ENCODE measurements at regions not wholly inside any gene's neighbourhood (a gene's known extent, or its start where the extent isn't known, plus 50 kb on each side); places are given as distances from the start of the nearest gene placed in this dataset.
"Not testable (repeated sequence)": the region's sequence is repeated elsewhere in the genome, so short reads cannot be mapped to it uniquely, and the experiment has no call there.

GRCh38 chr10:9449530-9449929, 1395.0 kb downstream of the GATA3 start:
- Histone ChIP-seq H4K20me1 (ENCODE audit: insufficient read depth) (no peaks in the 10 kb centered on the region), H2AFZ (no peak overlapping the region), H3K79me2 (ENCODE audit: insufficient read depth) (no peaks in the 10 kb centered on the region), H3K27me3 (replicated peaks; ENCODE audit: insufficient read depth) (no peaks in the 10 kb centered on the region), H3K9ac (no peak overlapping the region), H3K27ac (no peak overlapping the region), H3K4me3 (no peak overlapping the region), H3K4me1 (ENCODE audit: insufficient read depth) (no peaks in the 10 kb centered on the region), H3K36me3 (ENCODE audit: low read depth) (no peaks in the 10 kb centered on the region), H3F3A (ENCODE audit: insufficient read depth) (no peaks in the 10 kb centered on the region), H3K9me3 (ENCODE audit: low read depth) (no peaks in the 10 kb centered on the region), H3K4me2 (ENCODE audit: unreplicated experiment) (no peak overlapping the region), H3K9me2 (ENCODE audit: insufficient read depth) (no peaks in the 10 kb centered on the region)
- TF ChIP-seq EZH2phosphoT487 (IDR thresholded peaks at IDR 0.05; ENCODE audit: insufficient read depth, low read depth) (no peak), EZH2 (IDR thresholded peaks at IDR 0.05; ENCODE audit: insufficient read depth, poor library complexity, severe bottlenecking) (no peak)
- 12 to 13% methylated on average over 2 of the region's 2 CpGs for WGBS, 2 experiments (ENCODE audit: low coverage in 1 of 2, low lambda C conversion rate in 2 of 2, missing lambda C conversion rate in 2 of 2)
- DNase-seq: no peak
- in situ Hi-C loops (cut with MboI): no loop called here

GRCh38 chr10:9450801-9451200, 1396.3 kb downstream of the GATA3 start:
- no peaks in the 10 kb centered on the region for H3K4me1 ChIP-seq (ENCODE audit: insufficient read depth)
- H3K9me2 ChIP-seq (ENCODE audit: insufficient read depth): no peaks in the 10 kb centered on the region
- H3K9me3 ChIP-seq (ENCODE audit: low read depth): no peaks in the 10 kb centered on the region
- no peaks in the 10 kb centered on the region for H3K36me3 ChIP-seq (ENCODE audit: low read depth)
- no peak overlapping the region for H3K27ac ChIP-seq
- DNase-seq: no peak
- no peak overlapping the region for H3K4me3 ChIP-seq
- no peak overlapping the region for H2AFZ ChIP-seq
- H3K27me3 ChIP-seq (replicated peaks; ENCODE audit: insufficient read depth): no peaks in the 10 kb centered on the region
- TF ChIP-seq EZH2phosphoT487 (IDR thresholded peaks at IDR 0.05; ENCODE audit: insufficient read depth, low read depth) (no peak), EZH2 (IDR thresholded peaks at IDR 0.05; ENCODE audit: insufficient read depth, poor library complexity, severe bottlenecking) (no peak)
- no peaks in the 10 kb centered on the region for H3K79me2 ChIP-seq (ENCODE audit: insufficient read depth)
- H4K20me1 ChIP-seq (ENCODE audit: insufficient read depth): no peaks in the 10 kb centered on the region
- 2 to 3% methylated on average over 2 of the region's 2 CpGs for WGBS, 2 experiments (ENCODE audit: low coverage in 1 of 2, low lambda C conversion rate in 2 of 2, missing lambda C conversion rate in 2 of 2)
- in situ Hi-C loops (cut with MboI): no loop called here
- H3K9ac ChIP-seq: no peak overlapping the region
- no peaks in the 10 kb centered on the region for H3F3A ChIP-seq (ENCODE audit: insufficient read depth)
- H3K4me2 ChIP-seq (ENCODE audit: unreplicated experiment): no peak overlapping the region

GRCh38 chr10:9451211-9451773, 1396.8 kb downstream of the GATA3 start:
- WGBS, 2 experiments (ENCODE audit: low coverage in 1 of 2, low lambda C conversion rate in 2 of 2, missing lambda C conversion rate in 2 of 2): 27 to 41% methylated on average over 2 of the region's 2 CpGs
- Histone ChIP-seq H3K9ac (no peak overlapping the region), H3K4me1 (ENCODE audit: insufficient read depth) (no peaks in the 10 kb centered on the region), H3K36me3 (ENCODE audit: low read depth) (no peaks in the 10 kb centered on the region), H3F3A (ENCODE audit: insufficient read depth) (no peaks in the 10 kb centered on the region), H3K27ac (no peak overlapping the region), H3K9me3 (ENCODE audit: low read depth) (no peaks in the 10 kb centered on the region), H3K4me2 (ENCODE audit: unreplicated experiment) (no peak overlapping the region), H3K79me2 (ENCODE audit: insufficient read depth) (no peaks in the 10 kb centered on the region), H2AFZ (no peak overlapping the region), H4K20me1 (ENCODE audit: insufficient read depth) (no peaks in the 10 kb centered on the region), H3K9me2 (ENCODE audit: insufficient read depth) (no peaks in the 10 kb centered on the region), H3K4me3 (no peak overlapping the region), H3K27me3 (replicated peaks; ENCODE audit: insufficient read depth) (no peaks in the 10 kb centered on the region)
- in situ Hi-C loops (cut with MboI): no loop called here
- no peak for TF ChIP-seq EZH2phosphoT487 (IDR thresholded peaks at IDR 0.05; ENCODE audit: insufficient read depth, low read depth)
- TF ChIP-seq EZH2 (IDR thresholded peaks at IDR 0.05; ENCODE audit: insufficient read depth, poor library complexity, severe bottlenecking): no peak
- no peak for DNase-seq

- no peaks in the 10 kb centered on the region for H3K9me2 ChIP-seq (ENCODE audit: insufficient read depth)
- no peak for DNase-seq
- H3F3A ChIP-seq (ENCODE audit: insufficient read depth): no peaks in the 10 kb centered on the region
- no peaks in the 10 kb centered on the region for H4K20me1 ChIP-seq (ENCODE audit: insufficient read depth)
- H3K4me3 ChIP-seq: no peak overlapping the region
- no peaks in the 10 kb centered on the region for H3K9me3 ChIP-seq (ENCODE audit: low read depth)
- no peaks in the 10 kb centered on the region for H3K79me2 ChIP-seq (ENCODE audit: insufficient read depth)
- H3K9ac ChIP-seq: no peak overlapping the region
- TF ChIP-seq EZH2 (IDR thresholded peaks at IDR 0.05; ENCODE audit: insufficient read depth, poor library complexity, severe bottlenecking) (no peak), EZH2phosphoT487 (IDR thresholded peaks at IDR 0.05; ENCODE audit: insufficient read depth, low read depth) (no peak)
- H3K27me3 ChIP-seq (replicated peaks; ENCODE audit: insufficient read depth): no peaks in the 10 kb centered on the region
- H3K36me3 ChIP-seq (ENCODE audit: low read depth): no peaks in the 10 kb centered on the region
- 0% methylated on average over 1 of the region's 1 CpG for WGBS, 2 experiments (ENCODE audit: low coverage in 1 of 2, low lambda C conversion rate in 2 of 2, missing lambda C conversion rate in 2 of 2)
- no peak overlapping the region for H3K27ac ChIP-seq
- no peak overlapping the region for H3K4me2 ChIP-seq (ENCODE audit: unreplicated experiment)
- H3K4me1 ChIP-seq (ENCODE audit: insufficient read depth): no peaks in the 10 kb centered on the region
- no peak overlapping the region for H2AFZ ChIP-seq
- in situ Hi-C loops (cut with MboI): no loop called here
Measured at GRCh38 chr10:9452056-9452455, 1397.6 kb downstream of the GATA3 start.

GRCh38 chr10:9453871-9454270, 1399.4 kb downstream of the GATA3 start:
- H3K27me3 ChIP-seq (replicated peaks; ENCODE audit: insufficient read depth); H4K20me1 ChIP-seq (ENCODE audit: insufficient read depth); H3K4me2 ChIP-seq (ENCODE audit: unreplicated experiment); H3K36me3 ChIP-seq (ENCODE audit: low read depth); H3K27ac ChIP-seq; H3K4me3 ChIP-seq; H3K4me1 ChIP-seq (ENCODE audit: insufficient read depth); H3K9me2 ChIP-seq (ENCODE audit: insufficient read depth); DNase-seq; H3K79me2 ChIP-seq (ENCODE audit: insufficient read depth); H3K9me3 ChIP-seq (ENCODE audit: low read depth); H3K9ac ChIP-seq; H3F3A ChIP-seq (ENCODE audit: insufficient read depth); H2AFZ ChIP-seq; in situ Hi-C loops (cut with MboI): not testable (repeated sequence)
- 13 to 15% methylated on average over 3 of the region's 3 CpGs for WGBS, 2 experiments (ENCODE audit: low coverage in 1 of 2, low lambda C conversion rate in 2 of 2, missing lambda C conversion rate in 2 of 2)
